HFF-Myc (cell line): ENCODE measurements at regions not wholly inside any gene's neighbourhood (a gene's known extent, or its start where the extent isn't known, plus 50 kb on each side); places are given as distances from the start of the nearest gene placed in this dataset.
A peak's percentile ranks its signal among the peaks of the same experiment; 100 is the strongest.

Experiments used
- DNase-seq: peaks from one replicate; pipeline ENCODE4 v3.0.0-alpha.2; 2011; ENCODE audit warnings: low read depth; ENCODE audit errors: extremely low read depth
- H3K4me3 ChIP-seq: replicated peaks from 2 replicates; pipeline ENCODE4 v1.5.1; 2011; ENCODE audit warnings: low read depth, mild to moderate bottlenecking, control low read depth, low read length
- TF ChIP-seq, protein P1 (sequence below): IDR thresholded peaks from 2 replicates; pipeline ENCODE4 v1.5.1; 2012; ENCODE audit warnings: mild to moderate bottlenecking, low read depth, low read length, control low read depth; ENCODE audit errors: missing control alignments

DNA sequence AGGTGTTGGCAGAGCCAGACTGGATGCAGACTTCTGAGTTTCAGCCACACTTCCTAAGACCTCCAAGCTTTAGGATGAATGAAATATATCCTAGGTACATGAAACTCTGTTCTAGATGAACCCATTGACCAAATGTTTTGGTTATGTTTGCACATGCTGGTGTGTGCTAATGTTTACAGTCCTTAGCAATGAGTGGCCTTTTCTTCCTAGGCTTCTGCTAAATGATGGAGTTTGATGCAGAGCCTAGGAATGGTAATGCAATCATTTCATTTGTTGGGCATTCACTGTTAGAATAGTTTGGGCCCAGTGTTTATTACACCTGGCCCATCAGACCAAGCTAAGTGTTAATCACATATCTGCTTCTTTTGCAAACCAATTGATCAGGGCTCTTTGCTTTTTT lies 464.7 kb downstream of the MEIS1 start:
- no peak for DNase-seq
- H3K4me3 ChIP-seq = no peak overlapping the region
- TF ChIP-seq, protein P1, sequence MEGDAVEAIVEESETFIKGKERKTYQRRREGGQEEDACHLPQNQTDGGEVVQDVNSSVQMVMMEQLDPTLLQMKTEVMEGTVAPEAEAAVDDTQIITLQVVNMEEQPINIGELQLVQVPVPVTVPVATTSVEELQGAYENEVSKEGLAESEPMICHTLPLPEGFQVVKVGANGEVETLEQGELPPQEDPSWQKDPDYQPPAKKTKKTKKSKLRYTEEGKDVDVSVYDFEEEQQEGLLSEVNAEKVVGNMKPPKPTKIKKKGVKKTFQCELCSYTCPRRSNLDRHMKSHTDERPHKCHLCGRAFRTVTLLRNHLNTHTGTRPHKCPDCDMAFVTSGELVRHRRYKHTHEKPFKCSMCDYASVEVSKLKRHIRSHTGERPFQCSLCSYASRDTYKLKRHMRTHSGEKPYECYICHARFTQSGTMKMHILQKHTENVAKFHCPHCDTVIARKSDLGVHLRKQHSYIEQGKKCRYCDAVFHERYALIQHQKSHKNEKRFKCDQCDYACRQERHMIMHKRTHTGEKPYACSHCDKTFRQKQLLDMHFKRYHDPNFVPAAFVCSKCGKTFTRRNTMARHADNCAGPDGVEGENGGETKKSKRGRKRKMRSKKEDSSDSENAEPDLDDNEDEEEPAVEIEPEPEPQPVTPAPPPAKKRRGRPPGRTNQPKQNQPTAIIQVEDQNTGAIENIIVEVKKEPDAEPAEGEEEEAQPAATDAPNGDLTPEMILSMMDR = no peak

DNA sequence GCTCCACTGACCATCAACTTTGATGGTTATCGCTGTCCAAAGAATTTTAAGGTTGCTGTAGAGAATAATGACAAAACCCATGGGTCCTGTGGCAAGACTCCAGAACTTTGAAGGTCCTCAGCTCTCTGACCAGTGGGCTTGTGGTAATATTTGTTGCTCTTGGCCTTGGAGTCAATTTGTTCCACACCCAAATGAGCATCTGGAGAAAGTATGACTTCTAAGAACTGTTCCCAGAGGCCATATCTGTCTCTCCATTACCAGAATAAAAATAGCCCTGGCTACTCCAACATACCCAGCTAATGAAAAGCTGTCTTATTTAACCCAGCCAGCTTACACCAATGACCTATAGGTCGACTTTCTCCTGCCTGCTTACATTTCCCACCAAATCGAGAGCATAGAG lies 466.4 kb downstream of the MEIS1 start:
- peak; percentile 35 for DNase-seq
- H3K4me3 ChIP-seq = no peak overlapping the region
- TF ChIP-seq, protein P1 = no peak

DNA sequence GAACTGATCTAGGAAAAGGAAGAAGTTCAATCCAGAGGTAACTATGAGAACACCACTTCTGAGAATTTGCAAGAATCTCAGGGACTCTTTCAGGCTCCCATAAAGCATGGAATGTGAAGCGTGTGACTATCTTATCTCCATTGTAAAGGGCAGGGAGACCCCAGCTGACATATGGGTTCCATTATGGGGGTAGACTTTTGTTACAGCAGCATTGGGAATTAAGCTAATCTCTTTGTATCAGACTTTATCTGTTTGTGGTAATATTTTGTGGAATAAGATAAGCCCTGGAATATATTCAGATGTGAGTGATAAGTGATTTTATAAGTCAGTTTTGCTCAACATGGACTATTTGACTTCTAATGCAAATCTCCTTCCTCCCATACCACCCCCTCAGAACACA lies 468.3 kb downstream of the MEIS1 start:
- TF ChIP-seq, protein P1 = no peak
- no peak overlapping the region for H3K4me3 ChIP-seq
- no peak for DNase-seq

DNA sequence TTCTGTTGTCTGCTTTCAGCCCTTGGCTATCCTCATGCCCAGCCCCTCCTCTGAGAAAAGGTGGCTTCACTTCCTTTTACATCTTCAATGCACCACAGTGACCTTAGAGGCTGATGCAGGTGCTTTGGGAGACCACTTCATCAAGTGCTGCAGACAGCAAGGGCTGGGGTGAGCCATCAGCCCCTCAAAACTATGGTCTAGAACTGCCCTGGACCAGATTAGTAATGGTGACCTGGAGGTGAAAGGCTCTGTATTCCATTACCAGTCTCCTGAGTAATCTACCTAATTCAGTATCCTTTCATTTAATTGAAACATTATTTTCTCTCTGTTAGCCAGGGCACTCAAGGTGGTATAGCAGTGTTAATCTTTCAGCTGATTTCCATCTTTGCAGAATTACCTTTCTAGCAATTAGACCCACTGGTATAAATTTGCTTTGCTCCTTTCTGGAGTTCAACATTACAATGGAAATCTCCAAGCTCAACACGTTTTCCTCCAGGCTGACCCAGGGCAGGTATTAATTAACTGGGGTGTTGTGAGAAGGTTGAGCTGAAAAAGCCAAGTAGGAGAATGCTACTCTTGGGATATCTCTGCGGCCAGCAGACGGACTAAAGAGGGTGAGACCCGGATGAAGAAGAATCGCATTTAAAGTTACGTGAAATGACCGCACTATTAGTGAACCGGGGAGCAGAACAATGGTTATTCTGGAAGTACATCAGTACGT lies 469.0 kb downstream of the MEIS1 start:
- DNase-seq = no peak
- TF ChIP-seq, protein P1 = no peak
- no peak overlapping the region for H3K4me3 ChIP-seq

DNA sequence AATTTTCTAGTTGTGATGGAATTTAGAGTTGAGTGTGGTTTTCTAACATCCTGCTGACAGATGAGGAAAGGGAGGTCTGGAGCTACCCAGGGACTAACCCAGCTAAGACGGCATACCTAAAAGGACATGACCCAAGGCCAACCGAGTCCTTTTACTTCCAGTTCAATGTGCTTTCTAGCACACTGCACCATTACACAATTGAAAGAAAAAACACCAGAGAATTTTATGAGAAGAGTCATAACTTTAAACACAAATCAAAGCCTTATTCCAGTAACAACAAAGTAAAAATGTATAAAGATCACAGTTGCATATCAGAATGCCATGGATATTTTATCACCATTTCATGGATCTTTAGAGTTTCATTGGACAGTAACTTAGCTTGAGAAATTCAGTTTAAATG lies 480.3 kb downstream of the MEIS1 start:
- TF ChIP-seq, protein P1 = no peak
- H3K4me3 ChIP-seq = no peak overlapping the region
- DNase-seq = no peak

DNA sequence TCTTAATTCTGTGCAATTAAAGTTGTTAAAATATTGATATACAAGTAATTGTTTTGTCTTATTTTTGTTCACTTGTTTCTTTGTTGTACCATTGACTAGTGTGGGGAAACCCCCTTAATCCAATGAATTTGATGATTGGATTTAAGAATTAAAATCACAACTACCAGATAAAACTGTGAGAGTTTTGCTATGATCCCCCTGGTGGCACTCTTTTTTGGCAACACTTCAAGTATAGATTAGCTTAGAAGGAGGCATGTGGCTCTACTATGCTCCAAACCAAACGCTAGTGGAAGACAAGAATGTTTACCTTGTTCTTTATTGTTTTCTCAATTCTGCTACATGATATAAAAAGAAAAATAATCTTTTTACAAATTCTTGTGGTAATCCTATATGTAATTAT lies 477.8 kb upstream of the ETAA1 start:
- no peak for DNase-seq
- TF ChIP-seq, protein P1 = no peak
- H3K4me3 ChIP-seq = no peak overlapping the region

DNA sequence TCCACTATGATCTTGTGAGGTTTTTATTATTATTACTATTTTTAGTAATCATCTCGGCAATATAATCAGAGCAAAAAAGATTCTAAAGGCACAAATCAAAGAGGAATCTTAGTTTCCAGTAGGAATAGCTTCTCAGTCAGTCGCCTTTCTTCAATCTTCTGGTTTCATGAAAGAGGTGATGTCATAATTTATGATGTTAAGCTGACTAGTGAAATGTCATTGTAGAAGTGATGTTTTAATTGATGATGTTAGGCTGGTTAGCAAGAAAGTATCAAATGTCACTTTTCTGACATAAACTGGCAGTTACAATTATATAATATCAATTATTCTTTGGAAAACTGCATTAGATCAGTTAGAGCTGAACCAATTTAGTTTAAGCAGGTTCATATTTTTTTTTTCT lies 476.7 kb upstream of the ETAA1 start:
- TF ChIP-seq, protein P1 = no peak
- DNase-seq = no peak
- no peak overlapping the region for H3K4me3 ChIP-seq
